SK-N-MC (cell line): ENCODE measurements at regions not wholly inside any gene's neighbourhood (a gene's known extent, or its start where the extent isn't known, plus 50 kb on each side); places are given as distances from the start of the nearest gene placed in this dataset.

Source experiments
- DNase-seq: peaks from one replicate; pipeline ENCODE4 v3.0.0-alpha.2; 2011; ENCODE audit warnings: low read depth, low spot score
- H3K27ac ChIP-seq: fragments of 200-600 bp; sonication (generic); 2 replicates; pipeline ENCODE4 v1.5.1; 2016; ENCODE audit warnings: mixed run types
- H3K36me3 ChIP-seq: fragments of 200-600 bp; sonication (generic); 2 replicates; pipeline ENCODE4 v1.6.1; 2017; ENCODE audit warnings: antibody characterized with exemption, low read length, mixed read lengths; ENCODE audit not compliant: insufficient read depth
- H3K4me3 ChIP-seq: fragments of 200-600 bp; sonication (generic); 2 replicates; pipeline ENCODE4 v1.5.1; 2016
- H3K9ac ChIP-seq: fragments of 200-600 bp; sonication (generic); 2 replicates; pipeline ENCODE4 v1.8.0; 2017; ENCODE audit warnings: mixed run types, mixed read lengths; ENCODE audit not compliant: insufficient read length
- H3K9me3 ChIP-seq: fragments of 200-600 bp; sonication (generic); 2 replicates; pipeline ENCODE4 v1.6.1; 2017; ENCODE audit warnings: low read depth, mild to moderate bottlenecking, antibody characterized with exemption, low read length, moderate library complexity, mixed read lengths
- EZH2 ChIP-seq: fragments of 200-600 bp; sonication (generic); IDR thresholded peaks from one replicate; pipeline ENCODE4 v1.6.1; 2017; ENCODE audit warnings: antibody characterized with exemption
- FOXP2 ChIP-seq: optimal IDR thresholded peaks from 2 replicates; pipeline ENCODE3; 2011; ENCODE audit warnings: mild to moderate bottlenecking, moderate library complexity; ENCODE audit not compliant: insufficient read depth; ENCODE audit errors: extremely low read length, control extremely low read depth
- POLR2AphosphoS5 ChIP-seq: IDR thresholded peaks from 2 replicates; pipeline ENCODE4 v1.6.1; 2012; ENCODE audit warnings: mild to moderate bottlenecking, low read depth, low read length, borderline replicate concordance

DNA sequence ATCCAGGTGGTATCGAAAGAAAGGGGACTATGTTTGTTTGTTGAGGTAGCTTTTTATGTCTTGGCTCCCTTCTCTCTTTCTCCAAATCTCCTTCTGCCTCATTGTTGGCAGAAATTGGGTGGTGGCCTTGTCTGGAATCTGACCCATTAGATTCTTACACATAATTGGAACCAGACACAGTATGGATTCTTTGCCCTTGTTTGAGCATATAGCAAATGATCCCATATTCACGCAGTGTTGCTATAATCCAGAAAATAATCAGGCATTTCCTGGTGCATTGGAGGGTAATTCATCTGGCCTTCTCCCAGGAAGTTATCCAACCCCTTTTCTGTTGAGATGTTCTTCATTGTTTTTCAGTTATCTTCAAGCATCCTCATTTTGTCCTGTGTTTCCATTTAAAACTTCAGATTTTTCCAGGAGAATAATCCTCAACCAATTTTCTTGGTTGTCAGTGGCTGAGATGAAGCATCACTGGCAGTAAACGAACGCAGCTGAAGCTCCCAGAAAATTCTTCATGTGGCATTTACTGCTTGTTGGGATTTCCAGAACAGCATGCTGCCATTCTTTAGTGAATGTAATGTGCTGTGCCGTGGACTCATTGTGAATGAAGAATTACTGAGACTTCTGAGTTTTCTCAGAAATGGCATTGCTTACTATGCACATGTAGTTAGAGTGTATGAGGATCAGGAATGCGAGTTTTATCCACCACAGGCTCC is 70.5 kb upstream of the NTRK2 start:
- Histone ChIP-seq H3K9me3 (no peaks in the 10 kb centered on the region), H3K9ac (no peak overlapping the region), H3K4me3 (no peak overlapping the region), H3K27ac (no peak overlapping the region), H3K36me3 (no peaks in the 10 kb centered on the region)
- no peak for DNase-seq
- TF ChIP-seq EZH2 (no peak), FOXP2 (no peak), POLR2AphosphoS5 (no peak)

DNA sequence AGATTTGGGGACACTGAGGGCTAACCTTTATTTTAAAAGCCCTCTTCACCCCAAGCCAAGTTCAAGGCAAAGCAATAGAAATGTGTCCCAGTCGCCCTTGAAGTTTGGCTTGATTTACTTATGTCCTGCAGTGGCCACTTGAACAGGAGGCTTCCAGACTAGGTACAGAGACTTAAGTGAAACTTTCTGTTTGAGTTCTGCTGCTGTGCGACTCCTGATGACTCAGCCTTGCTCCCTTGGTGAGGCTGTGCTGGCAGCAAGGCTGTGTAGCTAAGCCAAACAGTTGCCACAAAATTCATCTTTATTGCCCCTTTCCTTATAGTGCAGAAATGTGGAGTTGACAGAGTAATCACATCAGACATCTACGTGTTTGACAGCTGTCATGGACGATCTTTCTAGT is 68.8 kb upstream of the NTRK2 start:
- no peak for TF ChIP-seq FOXP2
- TF ChIP-seq POLR2AphosphoS5, result no peak
- TF ChIP-seq EZH2, result no peak
- H3K36me3 ChIP-seq, result no peaks in the 10 kb centered on the region
- H3K9me3 ChIP-seq, result no peaks in the 10 kb centered on the region
- H3K9ac ChIP-seq, result no peak overlapping the region
- no peak for DNase-seq
- H3K27ac ChIP-seq, result no peak overlapping the region
- no peak overlapping the region for H3K4me3 ChIP-seq

- TF ChIP-seq EZH2, result no peak
- no peak for TF ChIP-seq FOXP2
- TF ChIP-seq POLR2AphosphoS5, result no peak
- Histone ChIP-seq H3K9ac (no peak overlapping the region), H3K36me3 (no peaks in the 10 kb centered on the region), H3K27ac (no peak overlapping the region), H3K4me3 (no peak overlapping the region), H3K9me3 (no peaks in the 10 kb centered on the region)
- DNase-seq, result no peak
Measured at GRCh38 chr9:84604223-84604622, 65.3 kb upstream of the NTRK2 start.

DNA sequence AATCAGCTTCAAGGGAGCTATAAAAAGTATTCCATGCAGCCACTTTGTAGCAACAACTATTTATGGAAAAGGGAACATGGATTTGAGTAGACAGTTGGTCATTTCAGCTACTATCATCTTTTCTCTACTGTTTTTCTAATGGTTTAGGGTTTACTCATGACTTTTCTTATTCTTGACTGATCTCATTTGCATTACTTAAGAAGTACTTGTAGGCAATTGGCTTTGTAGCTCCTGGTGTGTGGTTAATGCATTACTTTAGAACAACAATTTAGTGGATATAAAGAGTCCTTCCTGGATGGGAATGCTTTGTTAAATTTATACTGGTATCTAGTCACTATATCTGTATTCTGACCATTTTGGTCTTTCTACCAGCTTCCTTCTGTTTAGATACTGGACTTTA is 59.8 kb upstream of the NTRK2 start:
- DNase-seq, result no peak
- TF ChIP-seq EZH2 (no peak), FOXP2 (no peak), POLR2AphosphoS5 (no peak)
- Histone ChIP-seq H3K27ac (no peak overlapping the region), H3K9me3 (no peaks in the 10 kb centered on the region), H3K9ac (no peak overlapping the region), H3K4me3 (no peak overlapping the region), H3K36me3 (no peaks in the 10 kb centered on the region)

GRCh38 chr9:84613431-84613830 is 56.1 kb upstream of the NTRK2 start:
- TF ChIP-seq EZH2 (no peak), FOXP2 (no peak), POLR2AphosphoS5 (no peak)
- no peak for DNase-seq
- Histone ChIP-seq H3K27ac (no peak overlapping the region), H3K36me3 (no peaks in the 10 kb centered on the region), H3K9me3 (no peaks in the 10 kb centered on the region), H3K9ac (no peak overlapping the region), H3K4me3 (no peak overlapping the region)

DNA sequence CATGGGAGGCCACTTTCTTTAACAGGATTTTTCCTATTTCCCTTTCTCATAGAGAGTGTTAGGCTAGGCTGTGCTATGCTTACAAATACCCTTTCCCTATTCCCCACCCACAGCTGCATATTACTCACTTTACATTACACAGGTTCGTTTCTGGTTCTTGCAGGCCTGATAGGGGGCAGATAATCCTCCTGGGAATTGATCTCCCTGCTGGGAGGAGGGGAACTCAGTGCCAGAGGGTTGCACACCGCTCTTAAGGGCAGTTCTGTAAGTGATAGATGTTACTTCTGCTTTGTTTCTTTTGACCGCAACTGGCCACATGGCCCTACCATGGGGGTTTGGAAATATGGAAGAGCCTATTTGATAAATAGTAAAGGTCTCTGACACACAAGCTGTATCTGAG is 54.0 kb upstream of the NTRK2 start:
- Histone ChIP-seq H3K36me3 (no peaks in the 10 kb centered on the region), H3K9me3 (no peaks in the 10 kb centered on the region), H3K27ac (no peak overlapping the region), H3K4me3 (no peak overlapping the region), H3K9ac (no peak overlapping the region)
- no peak for DNase-seq
- TF ChIP-seq EZH2, result no peak
- no peak for TF ChIP-seq POLR2AphosphoS5
- TF ChIP-seq FOXP2, result no peak

DNA sequence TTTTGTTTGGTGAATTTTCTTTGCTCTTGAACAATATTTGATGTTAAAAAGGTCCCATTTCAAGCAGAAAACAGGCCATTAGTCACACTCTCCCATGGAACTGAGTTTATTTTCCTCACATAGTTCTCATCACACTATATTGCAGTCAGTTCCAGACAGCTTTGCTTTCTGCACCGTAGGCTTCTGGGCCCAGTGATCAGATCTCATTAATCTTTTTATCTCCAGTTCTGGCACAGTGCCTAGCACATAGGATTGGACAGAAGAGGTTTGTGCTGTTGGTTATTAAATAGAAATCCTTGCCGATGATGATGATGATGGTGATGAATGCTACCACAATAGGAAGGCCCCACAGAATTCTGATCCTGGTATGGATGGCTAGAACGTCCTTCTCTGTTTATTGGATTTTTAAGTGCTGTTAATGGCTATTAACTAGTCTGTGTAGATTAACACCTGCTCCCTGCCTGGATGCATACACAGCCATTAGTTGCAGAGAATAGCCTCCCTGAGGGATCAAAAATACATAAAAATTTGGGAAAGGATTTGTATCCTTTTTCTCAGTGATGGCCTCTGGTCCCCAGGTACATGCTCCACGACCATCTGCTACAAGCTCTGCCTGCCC is 52.0 kb upstream of the NTRK2 start:
- DNase-seq, result no peak
- H3K4me3 ChIP-seq, result no peak overlapping the region
- H3K27ac ChIP-seq, result no peak overlapping the region

More for the DNA sequence above, 52.0 kb upstream of the NTRK2 start:
- Histone ChIP-seq H3K9me3 (no peaks in the 10 kb centered on the region), H3K9ac (no peak overlapping the region), H3K36me3 (no peaks in the 10 kb centered on the region)
- no peak for TF ChIP-seq POLR2AphosphoS5
- TF ChIP-seq FOXP2, result no peak
- no peak for TF ChIP-seq EZH2
